H9 (cell line): ENCODE measurements at regions not wholly inside any gene's neighbourhood (a gene's known extent, or its start where the extent isn't known, plus 50 kb on each side); places are given as distances from the start of the nearest gene placed in this dataset.

Source experiments
- DNase-seq: peaks from one replicate; pipeline ENCODE4 v3.0.0-alpha.2; 2017
- H2AFZ ChIP-seq: one replicate; pipeline ENCODE4 v1.6.1; 2013; ENCODE audit warnings: mild to moderate bottlenecking, low read length, control low read depth, moderate library complexity
- H2AK5ac ChIP-seq: 2 replicates; pipeline ENCODE4 v1.6.1; 2013; ENCODE audit warnings: low read length, control low read depth, mixed read lengths; ENCODE audit not compliant: insufficient read length
- H2BK120ac ChIP-seq: one replicate; pipeline ENCODE4 v1.6.1; 2013; ENCODE audit warnings: low read depth, mild to moderate bottlenecking, low read length, control low read depth, inconsistent platforms; ENCODE audit not compliant: poor library complexity, severe bottlenecking
- H2BK12ac ChIP-seq: 2 replicates; pipeline ENCODE4 v1.6.1; 2013; ENCODE audit warnings: low read length, control low read depth, mixed read lengths, low read depth; ENCODE audit not compliant: insufficient read length
- H2BK15ac ChIP-seq: 2 replicates; pipeline ENCODE4 v1.6.1; 2013; ENCODE audit warnings: low read depth, low read length, control low read depth
- H2BK20ac ChIP-seq: one replicate; pipeline ENCODE4 v1.6.1; 2013; ENCODE audit warnings: low read depth, mild to moderate bottlenecking, low read length, control low read depth, inconsistent platforms; ENCODE audit not compliant: poor library complexity, severe bottlenecking
- H2BK5ac ChIP-seq: 2 replicates; pipeline ENCODE4 v1.6.1; 2013; ENCODE audit warnings: low read length, control low read depth, mixed read lengths; ENCODE audit not compliant: insufficient read length
- H3K14ac ChIP-seq: 2 replicates; pipeline ENCODE4 v1.6.1; 2013; ENCODE audit warnings: low read length, control low read depth; ENCODE audit not compliant: insufficient read depth
- H3K18ac ChIP-seq: 2 replicates; pipeline ENCODE4 v1.6.1; 2013; ENCODE audit warnings: low read depth, mild to moderate bottlenecking, mixed read lengths, low read length, control low read depth; ENCODE audit not compliant: insufficient read length
- H3K23ac ChIP-seq: 2 replicates; pipeline ENCODE4 v1.6.1; 2013; ENCODE audit warnings: low read length, control low read depth, mixed read lengths, low read depth; ENCODE audit not compliant: insufficient read length
- H3K23me2 ChIP-seq: 2 replicates; pipeline ENCODE4 v1.6.1; 2013; ENCODE audit warnings: low read depth, mild to moderate bottlenecking, mixed read lengths, low read length, control low read depth; ENCODE audit not compliant: insufficient read length, poor library complexity, severe bottlenecking
- H3K27ac ChIP-seq: 2 replicates; pipeline ENCODE4 v1.5.1; 2013; ENCODE audit warnings: low read length, control low read depth, mixed read lengths, low read depth; ENCODE audit not compliant: insufficient read length
- H3K27me3 ChIP-seq: 2 replicates; pipeline ENCODE4 v1.6.1; 2013; ENCODE audit warnings: low read length, control low read depth, inconsistent platforms; ENCODE audit not compliant: insufficient read depth
- H3K4ac ChIP-seq: 2 replicates; pipeline ENCODE4 v1.6.1; 2013; ENCODE audit warnings: low read depth, mild to moderate bottlenecking, control low read depth, inconsistent platforms, low read length, moderate library complexity
- H3K4me1 ChIP-seq: 2 replicates; pipeline ENCODE4 v1.6.1; 2013; ENCODE audit warnings: low read length, control low read depth, inconsistent platforms; ENCODE audit not compliant: insufficient read depth
- H3K4me2 ChIP-seq: 2 replicates; pipeline ENCODE4 v1.6.1; 2013; ENCODE audit warnings: low read length, control low read depth, mixed read lengths; ENCODE audit not compliant: insufficient read length, insufficient read depth
- H3K56ac ChIP-seq: 2 replicates; pipeline ENCODE4 v1.6.1; 2013; ENCODE audit warnings: low read depth, mild to moderate bottlenecking, mixed read lengths, low read length, control low read depth; ENCODE audit not compliant: insufficient read length
- H3K79me1 ChIP-seq: 2 replicates; pipeline ENCODE4 v1.6.1; 2013; ENCODE audit warnings: low read depth, mild to moderate bottlenecking, moderate library complexity, low read length, control low read depth, inconsistent platforms; ENCODE audit not compliant: insufficient read depth, poor library complexity, severe bottlenecking
- H3K79me2 ChIP-seq: 2 replicates; pipeline ENCODE4 v1.6.1; 2013; ENCODE audit warnings: low read length, control low read depth, inconsistent platforms; ENCODE audit not compliant: insufficient read depth
- H3K9ac ChIP-seq: 2 replicates; pipeline ENCODE4 v1.6.1; 2013; ENCODE audit warnings: low read length, control low read depth, mixed read lengths; ENCODE audit not compliant: insufficient read length; ENCODE audit errors: extremely low read depth
- H3K9me3 ChIP-seq: one replicate; pipeline ENCODE4 v1.6.1; 2013; ENCODE audit warnings: low read depth, low read length, inconsistent platforms; ENCODE audit not compliant: control insufficient read depth
- H3T11ph ChIP-seq: one replicate; pipeline ENCODE4 v1.6.1; 2013; ENCODE audit warnings: mild to moderate bottlenecking, low read length, control low read depth, inconsistent platforms
- H4K20me1 ChIP-seq: one replicate; pipeline ENCODE4 v1.6.1; 2013; ENCODE audit not compliant: control insufficient read depth, insufficient read length, insufficient read depth
- H4K5ac ChIP-seq: 2 replicates; pipeline ENCODE4 v1.6.1; 2013; ENCODE audit warnings: low read depth, mild to moderate bottlenecking, mixed read lengths, low read length, control low read depth; ENCODE audit not compliant: insufficient read length
- H4K8ac ChIP-seq: replicated peaks from 2 replicates; pipeline ENCODE4 v1.6.1; 2013; ENCODE audit warnings: low read length, control low read depth, mixed read lengths, low read depth; ENCODE audit not compliant: insufficient read length
- H4K91ac ChIP-seq: 2 replicates; pipeline ENCODE4 v1.6.1; 2013; ENCODE audit warnings: low read depth, mild to moderate bottlenecking, moderate library complexity, mixed read lengths, low read length, control low read depth; ENCODE audit not compliant: insufficient read length
- H3K27ac Mint-ChIP-seq, 3 experiments: 2 replicates in 2 of 3; 3 replicates in 1 of 3; pipeline ENCODE4 v1.8.0; 2020 to 2021; ENCODE audit warnings: mixed read lengths in 3 of 3, mild to moderate bottlenecking in 1 of 3, moderate library complexity in 1 of 3
- H3K27me3 Mint-ChIP-seq: 2 replicates; pipeline ENCODE4 v1.8.0; 2021; ENCODE audit warnings: low read depth, mild to moderate bottlenecking, moderate library complexity, mixed read lengths
- H3K36me3 Mint-ChIP-seq, 3 experiments: 2 replicates in 2 of 3; 3 replicates in 1 of 3; pipeline ENCODE4 v1.8.0; 2020 to 2021; ENCODE audit warnings: low read depth in 3 of 3, mixed read lengths in 3 of 3; ENCODE audit not compliant: insufficient read depth in 1 of 3
- H3K4me1 Mint-ChIP-seq, 2 experiments: 2 replicates each; pipeline ENCODE4 v1.8.0; 2020; ENCODE audit warnings: mixed read lengths in 2 of 2
- H3K4me3 Mint-ChIP-seq, 2 experiments: 2 replicates in 1 of 2; 3 replicates in 1 of 2; pipeline ENCODE4 v1.8.0; 2020 to 2021; ENCODE audit warnings: mild to moderate bottlenecking in 2 of 2, mixed read lengths in 2 of 2, moderate library complexity in 1 of 2
- H3K9me3 Mint-ChIP-seq, 2 experiments: 2 replicates in 1 of 2; 3 replicates in 1 of 2; pipeline ENCODE4 v1.8.0; 2020; ENCODE audit warnings: mild to moderate bottlenecking in 2 of 2, mixed read lengths in 2 of 2, moderate library complexity in 1 of 2
- WGBS: extraction: QIAGEN DNeasy Blood & Tissue Kit; methylation state at CpG from one replicate; pipeline ENCODE4 v1.1.7; 2013; ENCODE audit warnings: missing lambda C conversion rate, low lambda C conversion rate, mixed read lengths; ENCODE audit not compliant: insufficient read length; ENCODE audit errors: extremely low coverage; 5-methylcytosine and 5-hydroxymethylcytosine counted together
- TF ChIP-seq, protein P1 (sequence below): fragments of 200-600 bp; sonication (generic); conservative IDR thresholded peaks from 3 replicates; pipeline ENCODE4 v1.8.0; 2021; ENCODE audit warnings: antibody characterized with exemption, mild to moderate bottlenecking

DNA sequence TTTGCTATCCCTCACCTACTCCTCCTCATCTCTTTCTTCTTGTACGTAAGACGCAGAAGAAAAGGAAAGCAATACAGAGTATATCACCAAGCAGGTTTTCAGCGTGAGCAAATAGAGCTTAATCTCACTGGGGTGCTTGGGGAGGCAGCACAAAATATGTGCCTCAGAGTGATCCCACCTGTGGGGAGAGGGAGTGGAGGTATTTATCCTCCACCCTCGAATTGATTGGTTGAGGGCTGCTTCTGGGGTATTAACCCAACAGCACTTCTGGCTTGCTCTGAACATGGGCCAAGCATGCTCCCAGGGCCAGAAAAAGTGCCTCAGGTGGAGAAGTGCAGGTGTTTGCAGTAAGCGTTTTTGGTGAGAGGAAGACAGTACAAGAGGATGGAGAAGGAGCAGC, 78.5 kb upstream of the EYA2 start:
- no peaks in the 10 kb centered on the region; a peak in 1 of 5 replicates for H3K9me3 Mint-ChIP-seq
- Histone ChIP-seq H3K4me2 (no peak overlapping the region), H4K8ac (no peak overlapping the region), H3K4me1 (no peaks in the 10 kb centered on the region), H3K9ac (no peak overlapping the region), H3K79me2 (no peaks in the 10 kb centered on the region), H3K14ac (no peak overlapping the region), H4K20me1 (no peaks in the 10 kb centered on the region), H3K9me3 (no peaks in the 10 kb centered on the region), H3K56ac (no peak overlapping the region), H2BK15ac (no peak overlapping the region), H2BK12ac (no peak overlapping the region), H3K23ac (no peak overlapping the region), H3K27me3 (no peaks in the 10 kb centered on the region), H3K4ac (no peak overlapping the region), H2BK5ac (no peak overlapping the region), H2BK20ac (no peak overlapping the region), H4K5ac (no peak overlapping the region), H3K23me2 (no peaks in the 10 kb centered on the region), H2AFZ (no peak overlapping the region), H4K91ac (no peak overlapping the region), H2BK120ac (no peak overlapping the region), H3T11ph (no peak overlapping the region), H3K18ac (no peak overlapping the region), H2AK5ac (no peak overlapping the region), H3K27ac (no peak overlapping the region), H3K79me1 (no peaks in the 10 kb centered on the region)
- no CpG with 5 or more reads among the region's 5 CpGs for WGBS
- no peak for DNase-seq
- H3K27ac Mint-ChIP-seq: no peak overlapping the region
- H3K27me3 Mint-ChIP-seq: peaks cover 2% of the 10 kb centered on the region; the same call in 1 of the 2 replicates
- H3K4me3 Mint-ChIP-seq: no peak overlapping the region
- H3K4me1 Mint-ChIP-seq: peaks cover 7 to 18% of the 10 kb centered on the region in 2 experiments
- no peaks in the 10 kb centered on the region for H3K36me3 Mint-ChIP-seq
- TF ChIP-seq, protein P1, sequence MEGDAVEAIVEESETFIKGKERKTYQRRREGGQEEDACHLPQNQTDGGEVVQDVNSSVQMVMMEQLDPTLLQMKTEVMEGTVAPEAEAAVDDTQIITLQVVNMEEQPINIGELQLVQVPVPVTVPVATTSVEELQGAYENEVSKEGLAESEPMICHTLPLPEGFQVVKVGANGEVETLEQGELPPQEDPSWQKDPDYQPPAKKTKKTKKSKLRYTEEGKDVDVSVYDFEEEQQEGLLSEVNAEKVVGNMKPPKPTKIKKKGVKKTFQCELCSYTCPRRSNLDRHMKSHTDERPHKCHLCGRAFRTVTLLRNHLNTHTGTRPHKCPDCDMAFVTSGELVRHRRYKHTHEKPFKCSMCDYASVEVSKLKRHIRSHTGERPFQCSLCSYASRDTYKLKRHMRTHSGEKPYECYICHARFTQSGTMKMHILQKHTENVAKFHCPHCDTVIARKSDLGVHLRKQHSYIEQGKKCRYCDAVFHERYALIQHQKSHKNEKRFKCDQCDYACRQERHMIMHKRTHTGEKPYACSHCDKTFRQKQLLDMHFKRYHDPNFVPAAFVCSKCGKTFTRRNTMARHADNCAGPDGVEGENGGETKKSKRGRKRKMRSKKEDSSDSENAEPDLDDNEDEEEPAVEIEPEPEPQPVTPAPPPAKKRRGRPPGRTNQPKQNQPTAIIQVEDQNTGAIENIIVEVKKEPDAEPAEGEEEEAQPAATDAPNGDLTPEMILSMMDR: no peak
